HG03097 (cell line): ENCODE measurements at regions not wholly inside any gene's neighbourhood (a gene's known extent, or its start where the extent isn't known, plus 50 kb on each side); places are given as distances from the start of the nearest gene placed in this dataset.
"Not testable (repeated sequence)": the region's sequence is repeated elsewhere in the genome, so short reads cannot be mapped to it uniquely, and the experiment has no call there.

Experiments
- ATAC-seq: cut with Tn5 transposase; IDR thresholded peaks from one replicate; pipeline ENCODE4 v1.9.1; 2021; ENCODE audit not compliant: unreplicated experiment, low FRiP score

- no peak for ATAC-seq
These were observed 104.4 kb downstream of the SEC23IP start for GRCh38 chr10:119996944-119997343.

- ATAC-seq: no peak
These were observed 104.9 kb downstream of the SEC23IP start for GRCh38 chr10:119997429-119997828.

DNA sequence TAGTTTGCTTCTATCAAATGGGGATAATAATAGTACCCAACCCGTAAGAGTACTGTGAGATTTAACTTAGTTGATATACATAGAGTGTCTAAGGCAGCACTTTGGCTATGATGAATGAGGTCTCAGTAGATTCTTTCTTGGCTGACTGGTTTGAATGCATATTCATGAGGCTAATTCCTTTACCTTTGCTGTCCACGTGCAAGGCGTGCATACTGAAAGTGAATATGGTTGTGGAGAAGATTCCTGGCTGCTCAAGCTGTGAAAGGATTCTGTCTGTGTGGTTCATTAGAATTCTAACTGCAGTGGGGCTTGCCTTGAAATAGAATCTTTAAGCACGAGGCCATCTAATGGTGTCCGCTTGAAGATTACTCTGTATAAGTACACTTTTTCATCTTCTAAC, 110.3 kb downstream of the SEC23IP start:
- no peak for ATAC-seq

GRCh38 chr10:120005207-120006201, 113.0 kb downstream of the SEC23IP start:
- no peak for ATAC-seq

DNA sequence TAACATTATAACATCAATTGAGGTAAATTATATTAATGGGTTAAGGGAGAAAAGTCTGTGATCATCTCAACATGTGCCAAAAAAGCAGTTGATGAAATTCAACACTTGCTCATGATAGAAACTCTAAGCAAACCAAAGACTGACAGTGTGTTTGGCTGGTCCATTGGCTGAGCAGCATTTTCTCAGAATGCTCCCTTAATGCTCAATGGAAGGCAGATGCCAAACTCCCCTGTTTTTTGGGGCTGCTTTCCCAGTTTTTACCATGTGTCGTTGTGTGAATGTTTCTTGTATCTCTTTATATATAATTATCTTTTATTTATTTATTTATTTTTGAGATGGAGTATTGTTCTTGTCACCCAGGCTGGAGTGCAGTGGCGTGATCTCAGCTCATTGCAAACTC, 114.7 kb downstream of the SEC23IP start:
- no peak for ATAC-seq

- ATAC-seq: no peak
These were observed 119.0 kb downstream of the SEC23IP start for GRCh38 chr10:120011359-120012130.

DNA sequence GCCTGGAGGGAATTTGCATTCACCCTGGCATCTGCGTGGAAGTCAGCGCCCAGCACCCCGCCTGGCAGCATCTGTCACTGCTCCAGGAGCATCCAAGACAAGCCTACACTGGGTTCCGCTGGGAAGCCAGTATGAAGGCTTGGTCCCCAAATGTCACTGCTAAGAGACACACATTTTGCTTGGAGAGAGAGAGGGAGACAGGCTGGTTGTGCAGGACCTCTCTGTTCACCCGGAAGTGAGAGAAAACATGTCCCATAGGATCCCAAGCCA, 119.5 kb downstream of the SEC23IP start:
- no peak for ATAC-seq

GRCh38 chr10:120012566-120012965, 120.0 kb downstream of the SEC23IP start:
- ATAC-seq: no peak

DNA sequence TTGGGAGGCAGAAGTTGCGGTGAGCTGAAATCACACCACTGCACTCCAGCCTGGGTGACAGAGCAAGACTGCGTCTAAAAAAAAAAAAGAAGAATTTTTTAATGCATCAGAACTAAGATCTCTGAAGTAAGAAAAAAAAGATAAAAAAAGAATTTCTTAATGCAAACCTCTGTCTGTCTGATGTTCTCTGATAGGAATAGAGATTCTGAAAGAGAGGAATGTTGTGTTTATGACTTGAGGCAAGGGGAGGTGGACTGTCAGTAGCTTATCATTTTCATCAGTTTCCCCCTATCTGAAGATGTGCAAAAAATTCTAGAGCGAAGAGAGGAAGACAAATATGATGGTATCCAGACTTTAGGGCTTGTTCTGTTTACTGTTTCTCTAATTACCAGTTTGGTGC, 121.5 kb downstream of the SEC23IP start:
- ATAC-seq: no peak

DNA sequence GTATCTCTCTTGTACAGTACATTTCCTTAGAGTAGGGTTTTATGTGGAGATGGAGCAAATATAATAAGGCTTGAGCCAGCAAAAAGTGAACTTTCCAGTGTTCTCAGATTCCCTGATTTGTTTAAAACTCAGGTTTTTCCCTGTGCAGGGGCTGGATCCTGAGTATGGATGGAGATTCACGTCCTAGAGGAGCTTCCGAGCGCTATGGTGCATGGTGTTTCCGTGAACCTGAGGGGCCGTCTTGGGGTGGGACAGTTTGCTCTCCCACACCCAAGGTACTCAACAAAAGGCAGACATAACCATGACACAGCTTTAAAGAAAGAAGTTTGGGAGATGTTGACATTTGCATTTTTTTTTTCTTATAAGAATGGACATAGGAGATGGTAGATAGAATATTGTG, 122.5 kb downstream of the SEC23IP start:
- no peak for ATAC-seq

- no peak for ATAC-seq
These were observed 124.4 kb downstream of the SEC23IP start for GRCh38 chr10:120016906-120017305.

DNA sequence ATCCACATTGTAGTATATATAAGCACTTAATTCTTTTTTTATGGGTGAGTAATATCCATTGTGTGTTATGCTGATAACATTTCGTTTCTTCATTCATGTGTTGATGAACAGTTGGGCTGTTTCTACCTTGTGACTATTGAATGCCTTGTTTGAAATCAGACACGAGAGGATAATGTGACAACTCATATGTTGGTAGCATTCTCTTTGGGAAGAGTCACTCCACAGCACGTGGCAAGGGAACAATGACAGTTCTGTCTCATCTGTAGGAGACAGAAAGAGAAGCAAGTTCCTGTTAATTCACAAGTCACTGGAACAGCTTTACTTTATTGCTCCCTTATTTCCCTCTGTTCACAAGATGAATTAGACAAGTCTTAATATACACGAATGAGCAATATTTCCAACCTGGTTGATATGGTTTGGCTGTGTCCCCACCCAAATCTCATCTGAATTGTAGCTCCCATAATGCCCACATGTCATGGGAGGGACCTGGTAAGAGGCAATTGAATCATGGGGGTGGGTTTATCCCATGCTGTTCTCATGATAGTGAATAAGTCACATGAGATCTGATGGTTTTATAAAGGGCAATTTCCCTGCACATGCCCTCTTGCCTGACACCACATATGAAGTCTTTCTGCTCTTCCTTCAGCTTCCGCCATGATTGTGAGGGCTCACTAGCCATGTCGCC, 125.3 kb downstream of the SEC23IP start:
- ATAC-seq: no peak

DNA sequence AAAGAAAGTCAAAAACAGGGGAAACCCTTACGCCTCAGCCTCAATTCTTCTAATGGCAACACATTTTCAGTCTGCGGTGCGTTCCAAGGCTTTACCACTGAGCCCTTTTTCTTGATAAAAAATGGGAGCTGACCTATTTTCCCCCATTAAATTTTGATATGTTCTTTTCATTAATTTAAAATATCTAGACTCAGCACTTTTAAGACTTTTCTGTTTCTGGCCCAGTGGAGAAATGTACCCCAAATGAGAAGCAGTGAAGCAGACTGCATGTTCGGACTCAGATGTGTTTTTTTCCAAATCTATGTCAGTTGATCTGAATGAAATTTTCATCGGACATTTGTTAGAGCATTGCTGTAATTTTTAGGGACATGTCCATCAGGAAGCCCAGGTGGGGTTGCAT, 126.2 kb downstream of the SEC23IP start:
- no peak for ATAC-seq

DNA sequence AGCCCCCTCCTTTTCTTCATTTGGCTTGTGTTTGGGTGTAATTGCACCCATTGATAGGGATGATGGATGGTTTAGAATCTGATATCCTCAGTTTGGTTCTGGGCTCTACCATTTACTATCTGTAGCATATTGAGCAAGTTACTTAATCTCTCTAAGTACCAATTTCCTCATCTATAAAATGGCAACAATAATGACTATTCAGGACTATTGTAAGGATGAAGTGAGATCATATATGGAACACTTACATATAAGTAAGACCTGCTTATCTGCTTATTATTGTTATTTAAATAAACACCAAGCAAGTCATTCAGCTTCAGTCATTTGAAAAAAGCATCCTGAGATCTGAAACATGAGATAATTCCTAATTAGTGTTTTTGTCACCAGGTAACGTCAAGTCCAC, 127.0 kb downstream of the SEC23IP start:
- no peak for ATAC-seq

- no peak for ATAC-seq
These were observed 129.8 kb downstream of the SEC23IP start for GRCh38 chr10:120022357-120022756.

DNA sequence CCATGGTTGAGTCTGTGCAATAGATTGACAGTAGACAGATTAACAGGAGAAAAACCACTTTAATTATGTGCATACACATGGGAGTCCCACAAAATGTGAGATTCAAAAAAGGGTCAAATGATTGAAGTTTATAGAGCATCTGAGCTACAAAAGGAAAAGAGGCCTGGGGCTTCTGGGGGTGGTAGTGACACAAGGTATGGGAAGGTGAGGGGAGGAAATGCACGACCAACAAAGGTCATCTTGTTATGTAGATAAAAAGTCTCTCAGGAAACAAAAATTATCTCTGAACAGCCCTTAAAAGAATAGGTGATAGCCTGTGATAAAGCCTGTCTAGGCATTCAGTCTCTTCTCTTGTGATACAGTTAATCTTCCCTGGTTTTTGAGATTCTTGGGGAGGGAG, 141.7 kb downstream of the SEC23IP start:
- ATAC-seq: no peak

GRCh38 chr10:120039046-120039445, 146.5 kb downstream of the SEC23IP start:
- no peak for ATAC-seq

DNA sequence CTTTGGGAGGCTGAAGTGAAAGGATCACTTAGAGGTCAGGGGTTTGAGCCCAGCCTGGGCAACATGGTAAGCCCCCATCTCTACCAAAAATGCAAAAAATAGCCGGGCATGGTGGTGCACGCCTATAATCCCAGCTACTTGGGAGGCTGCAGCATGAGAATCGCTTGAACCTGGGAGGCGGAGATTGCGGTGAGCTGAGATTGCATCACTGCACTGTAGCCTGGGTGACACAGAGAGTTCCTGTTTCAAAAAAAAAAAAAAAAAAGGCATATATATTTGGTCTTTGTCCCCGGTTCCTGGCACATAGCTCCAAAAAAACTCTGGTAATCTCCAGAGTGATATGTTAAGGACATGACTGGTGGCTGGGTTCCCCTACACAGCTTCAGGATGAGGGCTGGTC, 147.3 kb downstream of the SEC23IP start:
- no peak for ATAC-seq

DNA sequence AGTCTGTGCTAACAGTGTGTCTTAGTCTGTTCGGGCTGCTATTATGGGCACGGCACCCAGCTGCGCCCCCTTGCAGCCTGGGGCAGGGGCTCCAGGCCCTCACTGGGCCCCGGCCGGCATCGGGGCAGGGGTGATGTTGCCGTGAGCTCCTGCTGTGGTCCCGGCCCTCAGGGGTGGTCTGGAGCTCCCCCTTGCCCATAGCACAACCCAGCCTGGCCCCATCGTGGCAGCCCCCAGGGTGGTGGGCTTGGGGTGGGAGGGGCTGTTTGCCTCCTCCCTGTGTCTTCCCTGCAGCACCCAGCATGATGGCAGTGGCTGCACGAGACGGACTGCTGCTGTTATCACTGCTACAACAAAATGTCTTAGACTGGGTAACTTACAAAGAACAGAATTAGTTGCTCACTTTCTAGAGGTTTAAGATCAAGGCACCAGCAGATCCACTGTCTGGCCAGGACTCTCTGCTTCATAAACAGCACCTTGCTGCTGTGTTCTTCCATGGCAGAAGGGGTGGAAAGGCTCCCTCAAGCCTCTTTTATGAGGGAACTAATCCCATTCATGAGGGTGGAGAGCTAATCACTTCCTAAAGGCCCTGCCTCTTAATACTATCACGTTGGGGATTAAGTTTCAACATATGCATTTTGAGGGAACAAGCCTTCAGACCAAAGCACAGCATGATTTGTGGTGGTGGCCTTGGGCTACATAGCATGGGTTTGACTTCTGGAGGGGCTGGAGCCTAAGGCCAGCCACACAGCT, 149.5 kb downstream of the SEC23IP start:
- no peak for ATAC-seq

- ATAC-seq: no peak
These were observed 150.2 kb downstream of the SEC23IP start for GRCh38 chr10:120042705-120043104.

- ATAC-seq: not testable (repeated sequence)
These were observed 154.8 kb downstream of the SEC23IP start for GRCh38 chr10:120047373-120047772.
